Gastroesophageal sphincter (tissue), 3 donors: ENCODE measurements at regions not wholly inside any gene's neighbourhood (a gene's known extent, or its start where the extent isn't known, plus 50 kb on each side); places are given as distances from the start of the nearest gene placed in this dataset.

Experiments used
- CTCF ChIP-seq, 4 experiments: fragments of 200-600 bp in 2 of 4; fragments of 450-650 bp in 2 of 4; sonication (generic) in 1 of 4; IDR thresholded peaks; one replicate each; pipeline ENCODE4 v1.5.1; 2017 to 2019; ENCODE audit warnings: antibody characterized with exemption in 4 of 4, mild to moderate bottlenecking in 2 of 4, moderate library complexity in 2 of 4
- EP300 ChIP-seq: sonication (generic); formaldehyde crosslinking; IDR thresholded peaks from one replicate; pipeline ENCODE4 v1.6.1; 2017; ENCODE audit warnings: antibody characterized with exemption, mild to moderate bottlenecking
- POLR2A ChIP-seq, 2 donors: fragments of 450-650 bp; IDR thresholded peaks; one replicate each; pipeline ENCODE4 v1.6.1; 2017; ENCODE audit warnings: antibody characterized with exemption in 2 of 2, mild to moderate bottlenecking in 2 of 2, moderate library complexity in 1 of 2
- POLR2AphosphoS5 ChIP-seq: sonication (generic); formaldehyde crosslinking; IDR thresholded peaks from one replicate; pipeline ENCODE4 v1.6.1; 2017; ENCODE audit warnings: antibody characterized with exemption

DNA sequence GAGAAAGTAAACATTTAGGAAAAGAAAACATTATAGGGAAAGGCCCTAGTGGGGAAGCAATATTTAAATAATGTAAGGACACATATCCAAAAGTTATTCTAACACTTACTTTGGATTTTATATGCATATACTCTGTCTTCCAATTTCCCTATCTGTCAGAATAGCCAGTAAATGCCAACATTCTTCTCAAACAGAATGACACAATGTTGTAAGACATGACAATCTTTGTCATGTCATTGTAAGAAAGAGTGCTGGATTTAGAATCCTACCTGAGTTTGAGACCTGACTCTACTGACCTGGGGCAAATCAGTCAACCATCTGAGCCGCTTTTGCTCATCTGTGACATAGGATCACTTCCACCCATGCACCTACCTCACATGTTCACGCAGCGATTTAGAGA lies 198.3 kb downstream of the PHLDA1 start:
- TF ChIP-seq CTCF (IDR thresholded peaks at IDR 0.05) (no peak), EP300 (no peak), POLR2A (IDR thresholded peaks at IDR 0.05) (no peak), POLR2AphosphoS5 (no peak)
